Ishikawa (cell line): ENCODE measurements at regions not wholly inside any gene's neighbourhood (a gene's known extent, or its start where the extent isn't known, plus 50 kb on each side); places are given as distances from the start of the nearest gene placed in this dataset.

Experiments used
- CEBPB ChIP-seq: IDR thresholded peaks from 2 replicates; pipeline ENCODE4 v1.6.1; 2012
- CREB1 ChIP-seq: IDR thresholded peaks from 2 replicates; pipeline ENCODE4 v1.6.1; 2012; ENCODE audit warnings: low read depth
- EGR1 ChIP-seq: IDR thresholded peaks from 2 replicates; pipeline ENCODE4 v1.6.1; 2012
- EP300 ChIP-seq: IDR thresholded peaks from 2 replicates; pipeline ENCODE4 v1.6.1; 2012; ENCODE audit warnings: borderline replicate concordance
- FOXM1 ChIP-seq: IDR thresholded peaks from 2 replicates; pipeline ENCODE4 v1.6.1; 2012; ENCODE audit warnings: low read depth, borderline replicate concordance
- MAX ChIP-seq: IDR thresholded peaks from 2 replicates; pipeline ENCODE4 v1.6.1; 2012
- NFIC ChIP-seq: IDR thresholded peaks from 2 replicates; pipeline ENCODE4 v1.6.1; 2012
- RAD21 ChIP-seq: IDR thresholded peaks from 2 replicates; pipeline ENCODE4 v1.6.1; 2012; ENCODE audit warnings: low read depth
- REST ChIP-seq: IDR thresholded peaks from 2 replicates; pipeline ENCODE4 v1.6.1; 2012; ENCODE audit warnings: low read depth, mild to moderate bottlenecking
- TAF1 ChIP-seq: IDR thresholded peaks from 2 replicates; pipeline ENCODE4 v1.6.1; 2012; ENCODE audit warnings: low read depth, mild to moderate bottlenecking
- TCF12 ChIP-seq: IDR thresholded peaks from 2 replicates; pipeline ENCODE4 v1.6.1; 2012; ENCODE audit warnings: low read depth
- TEAD4 ChIP-seq: IDR thresholded peaks from 2 replicates; pipeline ENCODE4 v1.6.1; 2012
- USF1 ChIP-seq: IDR thresholded peaks from 2 replicates; pipeline ENCODE4 v1.6.1; 2012
- YY1 ChIP-seq: IDR thresholded peaks from 2 replicates; pipeline ENCODE4 v1.6.1; 2012; ENCODE audit warnings: low read depth
- ZBTB7A ChIP-seq: IDR thresholded peaks from 2 replicates; pipeline ENCODE4 v1.6.1; 2012; ENCODE audit warnings: low read depth

GRCh38 chr10:118948786-118949185 lies 80.7 kb upstream of the NANOS1 start:
- TF ChIP-seq REST (no peak), USF1 (no peak)

GRCh38 chr10:118950190-118950680 lies 79.3 kb upstream of the NANOS1 start:
- TF ChIP-seq NFIC (no peak), TEAD4 (no peak), CEBPB (no peak), USF1 (no peak), FOXM1 (no peak), EP300 (no peak), MAX (no peak), YY1 (no peak), CREB1 (no peak), ZBTB7A (no peak), REST (no peak), TCF12 (no peak), RAD21 (no peak), TAF1 (no peak), EGR1 (no peak)

- TF ChIP-seq ZBTB7A (no peak), TAF1 (no peak), TEAD4 (no peak), YY1 (no peak), CREB1 (no peak), CEBPB (no peak)
Observed at GRCh38 chr10:118950997-118951637, 78.4 kb upstream of the NANOS1 start.

- TF ChIP-seq CEBPB = no peak
Observed at GRCh38 chr10:118952493-118953295, 76.8 kb upstream of the NANOS1 start.

GRCh38 chr10:118953598-118954393 lies 75.7 kb upstream of the NANOS1 start:
- TF ChIP-seq TEAD4 = no peak
- no peak for TF ChIP-seq EP300
- TF ChIP-seq MAX = no peak
- no peak for TF ChIP-seq FOXM1

- TF ChIP-seq CREB1 = no peak
- TF ChIP-seq NFIC = no peak
- TF ChIP-seq YY1 = no peak
- no peak for TF ChIP-seq FOXM1
- no peak for TF ChIP-seq USF1
- no peak for TF ChIP-seq EP300
- TF ChIP-seq RAD21 = no peak
- no peak for TF ChIP-seq EGR1
- no peak for TF ChIP-seq REST
- TF ChIP-seq MAX = no peak
- no peak for TF ChIP-seq ZBTB7A
- TF ChIP-seq TAF1 = no peak
- no peak for TF ChIP-seq TEAD4
- no peak for TF ChIP-seq TCF12
- no peak for TF ChIP-seq CEBPB
Observed at GRCh38 chr10:118955531-118955930, 74.0 kb upstream of the NANOS1 start.
